Spleen (tissue), 11 donors: ENCODE measurements at regions not wholly inside any gene's neighbourhood (a gene's known extent, or its start where the extent isn't known, plus 50 kb on each side); places are given as distances from the start of the nearest gene placed in this dataset.

ENCODE experiments used
- DNase-seq: peaks from one replicate; pipeline ENCODE4 v3.0.0-alpha.2; 2020
- H3K27ac ChIP-seq, 8 donors: fragments of 200-600 bp; sonication (generic) in 7 of 8; 1 replicate in 4 of 8; 2 replicates in 4 of 8; pipeline versions ENCODE4 v1.5.0 to v1.8.0; 2016 to 2021; ENCODE audit warnings: inconsistent platforms in 4 of 8, mild to moderate bottlenecking in 4 of 8, moderate library complexity in 1 of 8
- H3K27me3 ChIP-seq, 7 donors: fragments of 200-600 bp; sonication (generic) in 6 of 7; replicated peaks in 1 of 7; 1 replicate in 4 of 7; 2 replicates in 3 of 7; pipeline versions ENCODE4 v1.5.0 to v1.8.0; 2016 to 2021; ENCODE audit warnings: inconsistent platforms in 3 of 7, mild to moderate bottlenecking in 1 of 7
- H3K36me3 ChIP-seq, 6 donors: fragments of 200-600 bp; sonication (generic) in 5 of 6; 1 replicate in 4 of 6; 2 replicates in 2 of 6; pipeline versions ENCODE4 v1.5.0 to v1.8.0; 2016 to 2021; ENCODE audit warnings: inconsistent platforms in 2 of 6
- H3K4me1 ChIP-seq, 6 donors: fragments of 200-600 bp; sonication (generic) in 5 of 6; 1 replicate in 3 of 6; 2 replicates in 3 of 6; pipeline versions ENCODE4 v1.5.0 to v1.8.0; 2016 to 2021; ENCODE audit warnings: inconsistent platforms in 3 of 6
- H3K4me3 ChIP-seq, 8 donors: fragments of 200-600 bp; sonication (generic) in 7 of 8; 1 replicate in 4 of 8; 2 replicates in 4 of 8; pipeline versions ENCODE4 v1.5.0 to v1.8.0; 2016 to 2021; ENCODE audit warnings: inconsistent platforms in 4 of 8, mild to moderate bottlenecking in 4 of 8, moderate library complexity in 2 of 8
- H3K9me3 ChIP-seq, 8 donors: fragments of 200-600 bp; sonication (generic) in 7 of 8; 1 replicate in 4 of 8; 2 replicates in 4 of 8; pipeline versions ENCODE4 v1.5.0 to v1.8.0; 2016 to 2021; ENCODE audit warnings: inconsistent platforms in 4 of 8
- CTCF ChIP-seq, 11 experiments: fragments of 200-600 bp in 7 of 11; fragments of 450-650 bp in 4 of 11; sonication (generic) in 4 of 11; IDR thresholded peaks in 8 of 11; conservative IDR thresholded peaks in 3 of 11; 1 replicate in 7 of 11; 2 replicates in 4 of 11; pipeline versions ENCODE4 v1.4.0 to v1.8.0; 2016 to 2021; ENCODE audit warnings: antibody characterized with exemption in 11 of 11, inconsistent platforms in 4 of 11, mild to moderate bottlenecking in 1 of 11
- POLR2A ChIP-seq, 3 donors: fragments of 450-650 bp; IDR thresholded peaks; one replicate each; pipeline ENCODE4 v1.5.1; 2017; ENCODE audit warnings: antibody characterized with exemption in 3 of 3, mild to moderate bottlenecking in 1 of 3
- POLR2AphosphoS5 ChIP-seq, 3 donors: sonication (generic); formaldehyde crosslinking; IDR thresholded peaks; one replicate each; pipeline ENCODE4 v1.5.1; 2017; ENCODE audit warnings: antibody characterized with exemption in 3 of 3
- WGBS, 5 donors: extraction: QIAGEN DNeasy Blood & Tissue Kit in 3 of 5; methylation state at CpG; one replicate each; pipeline versions ENCODE4 v1.1.5 to v1.1.7; 2013 to 2018; 5-methylcytosine and 5-hydroxymethylcytosine counted together
- intact Hi-C: fragments of 100-400 bp; cut with DNase I; formaldehyde crosslinking; loops from one replicate; pipeline ENCODE4 v1.15.0; 2023; ENCODE audit warnings: low total_unique reads
- donor health status: healthy with polysubstance abuse.
- donor health status: DM: no; HTN: no; CAD: no; lungs with moderate emphysema.
- donor health status: DM: no; HTN: no; CAD: no.
- donor health status: Bipolar disorder and iron deficiency.
- donor health status: healthy.
- donor health status: DM: no; HTN: no; CAD: no.
- donor health status: DM: yes; HTN: yes; CAD: no.

- no peaks in the 10 kb centered on the region for H3K4me1 ChIP-seq
- intact Hi-C loops = no loop called here
- no peaks in the 10 kb centered on the region for H3K36me3 ChIP-seq
- 70 to 72% (median 72%) methylated on average over 9 of the region's 9 CpGs for WGBS, 5 donors
- TF ChIP-seq CTCF (IDR thresholded peaks at IDR 0.05 in 8 of 11, conservative IDR thresholded peaks at IDR 0.05 in 3 of 11) = no peak
- no peak for TF ChIP-seq POLR2AphosphoS5 (IDR thresholded peaks at IDR 0.05)
- no peak for TF ChIP-seq POLR2A (IDR thresholded peaks at IDR 0.05)
- peaks cover 0 to 19% (median 4%) of the 10 kb centered on the region in 8 donors for H3K9me3 ChIP-seq
- H3K4me3 ChIP-seq = no peak overlapping the region
- no peaks in the 10 kb centered on the region for H3K27me3 ChIP-seq
- H3K27ac ChIP-seq = no peak overlapping the region
- DNase-seq = no peak
These were observed 1015.8 kb upstream of the SEL1L start for GRCh38 chr14:82549306-82549990.

GRCh38 chr14:82562881-82563280 lies 1029.2 kb upstream of the SEL1L start:
- Histone ChIP-seq H3K4me1 (no peaks in the 10 kb centered on the region), H3K9me3 (peaks cover 0 to 6% (median 0%) of the 10 kb centered on the region in 8 donors), H3K27me3 (no peaks in the 10 kb centered on the region), H3K27ac (no peak overlapping the region), H3K36me3 (no peaks in the 10 kb centered on the region), H3K4me3 (no peak overlapping the region)
- no peak for DNase-seq
- 56 to 78% (median 69%) methylated on average over 2 of the region's 2 CpGs for WGBS, 5 donors
- TF ChIP-seq CTCF (IDR thresholded peaks at IDR 0.05 in 8 of 11, conservative IDR thresholded peaks at IDR 0.05 in 3 of 11) (no peak), POLR2AphosphoS5 (IDR thresholded peaks at IDR 0.05) (no peak), POLR2A (IDR thresholded peaks at IDR 0.05) (no peak)
- intact Hi-C loops = no loop called here

- intact Hi-C loops = no loop called here
- peaks cover 0 to 14% (median 0%) of the 10 kb centered on the region in 8 donors for H3K9me3 ChIP-seq
- no peaks in the 10 kb centered on the region for H3K4me1 ChIP-seq
- H3K27ac ChIP-seq = no peak overlapping the region
- 36 to 57% (median 45%) methylated on average over 1 of the region's 1 CpG for WGBS, 5 donors
- no peak for TF ChIP-seq CTCF (IDR thresholded peaks at IDR 0.05 in 8 of 11, conservative IDR thresholded peaks at IDR 0.05 in 3 of 11)
- no peak for TF ChIP-seq POLR2A (IDR thresholded peaks at IDR 0.05)
- TF ChIP-seq POLR2AphosphoS5 (IDR thresholded peaks at IDR 0.05) = no peak
- no peak overlapping the region for H3K4me3 ChIP-seq
- H3K27me3 ChIP-seq = no peaks in the 10 kb centered on the region
- DNase-seq = no peak
- H3K36me3 ChIP-seq = no peaks in the 10 kb centered on the region
These were observed 1032.2 kb upstream of the SEL1L start for GRCh38 chr14:82565825-82566224.

- 65 to 81% (median 72%) methylated on average over 3 of the region's 3 CpGs for WGBS, 5 donors
- Histone ChIP-seq H3K27ac (no peak overlapping the region), H3K36me3 (no peaks in the 10 kb centered on the region), H3K4me1 (no peaks in the 10 kb centered on the region), H3K9me3 (peaks cover 0 to 9% (median 0%) of the 10 kb centered on the region in 8 donors), H3K4me3 (no peak overlapping the region), H3K27me3 (no peaks in the 10 kb centered on the region)
- no peak for DNase-seq
- TF ChIP-seq POLR2A (IDR thresholded peaks at IDR 0.05) = no peak
- no peak for TF ChIP-seq CTCF (IDR thresholded peaks at IDR 0.05 in 8 of 11, conservative IDR thresholded peaks at IDR 0.05 in 3 of 11)
- no peak for TF ChIP-seq POLR2AphosphoS5 (IDR thresholded peaks at IDR 0.05)
- intact Hi-C loops = no loop called here
These were observed 1053.6 kb upstream of the SEL1L start for GRCh38 chr14:82587226-82587625.
